ENCODE measurements at regions not wholly inside any gene's neighbourhood (a gene's known extent, or its start where the extent isn't known, plus 50 kb on each side); places are given as distances from the start of the nearest gene placed in this dataset.

DNA sequence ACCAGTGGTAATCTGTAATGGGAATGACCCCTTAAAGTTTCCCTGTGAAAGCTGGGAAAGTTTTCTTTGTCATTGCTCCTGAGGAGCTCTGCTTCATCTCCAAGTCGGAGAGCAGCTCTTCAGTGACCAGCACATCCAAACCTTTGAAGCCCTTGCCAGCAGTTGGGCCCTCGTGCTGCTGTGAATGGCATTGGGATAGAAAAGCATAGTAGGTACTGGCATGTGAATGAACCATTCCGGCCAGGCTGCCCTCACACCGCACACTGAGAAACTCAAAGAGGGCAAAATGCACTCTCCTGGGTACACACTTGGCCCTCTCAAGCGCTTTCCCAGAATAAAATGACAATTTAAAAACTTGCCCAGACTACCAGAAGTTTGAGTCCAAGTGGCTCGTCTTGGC, 1135.0 kb upstream of the WWC1 start:
- TF ChIP-seq TAF1 (conservative IDR thresholded peaks at IDR 0.05) = no peak
- TF ChIP-seq, protein P1, sequence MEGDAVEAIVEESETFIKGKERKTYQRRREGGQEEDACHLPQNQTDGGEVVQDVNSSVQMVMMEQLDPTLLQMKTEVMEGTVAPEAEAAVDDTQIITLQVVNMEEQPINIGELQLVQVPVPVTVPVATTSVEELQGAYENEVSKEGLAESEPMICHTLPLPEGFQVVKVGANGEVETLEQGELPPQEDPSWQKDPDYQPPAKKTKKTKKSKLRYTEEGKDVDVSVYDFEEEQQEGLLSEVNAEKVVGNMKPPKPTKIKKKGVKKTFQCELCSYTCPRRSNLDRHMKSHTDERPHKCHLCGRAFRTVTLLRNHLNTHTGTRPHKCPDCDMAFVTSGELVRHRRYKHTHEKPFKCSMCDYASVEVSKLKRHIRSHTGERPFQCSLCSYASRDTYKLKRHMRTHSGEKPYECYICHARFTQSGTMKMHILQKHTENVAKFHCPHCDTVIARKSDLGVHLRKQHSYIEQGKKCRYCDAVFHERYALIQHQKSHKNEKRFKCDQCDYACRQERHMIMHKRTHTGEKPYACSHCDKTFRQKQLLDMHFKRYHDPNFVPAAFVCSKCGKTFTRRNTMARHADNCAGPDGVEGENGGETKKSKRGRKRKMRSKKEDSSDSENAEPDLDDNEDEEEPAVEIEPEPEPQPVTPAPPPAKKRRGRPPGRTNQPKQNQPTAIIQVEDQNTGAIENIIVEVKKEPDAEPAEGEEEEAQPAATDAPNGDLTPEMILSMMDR (IDR thresholded peaks at IDR 0.05; ENCODE audit: low read depth, low read length, missing input control) = no peak
- no peak for TF ChIP-seq RAD21 (IDR thresholded peaks at IDR 0.05)
- TF ChIP-seq YY1 (IDR thresholded peaks at IDR 0.05) = no peak
- no peak for TF ChIP-seq REST (IDR thresholded peaks at IDR 0.05)

All from liver (tissue), 3 donors.